ENCODE measurements at regions not wholly inside any gene's neighbourhood (a gene's known extent, or its start where the extent isn't known, plus 50 kb on each side); places are given as distances from the start of the nearest gene placed in this dataset.

GRCh38 chr11:122572592-122572991 is 82.9 kb upstream of the UBASH3B start:
- Histone ChIP-seq H3K4me1 (ENCODE audit: control insufficient read depth, insufficient read depth, low read length) (no peaks in the 10 kb centered on the region), H3K18ac (ENCODE audit: low read depth, low read length) (no peak overlapping the region), H2AK5ac (ENCODE audit: low read depth, low read length) (no peak overlapping the region), H4K20me1 (ENCODE audit: insufficient read depth, low read length) (no peaks in the 10 kb centered on the region), H3K27me3 (ENCODE audit: control insufficient read depth, insufficient read depth, low read length) (peaks cover 12% of the 10 kb centered on the region), H3K4me2 (ENCODE audit: low read depth, low read length) (no peak overlapping the region), H3K23ac (ENCODE audit: low read depth, low read length) (no peak overlapping the region), H2BK20ac (ENCODE audit: low read depth, low read length) (no peak overlapping the region), H4K8ac (ENCODE audit: low read depth in 2 of 2, low read length in 2 of 2) (no peak overlapping the region), H2AK9ac (replicated peaks; ENCODE audit: low read depth, low read length, poor library complexity) (no peak overlapping the region), H3K27ac (ENCODE audit: insufficient read depth, low read length) (no peak overlapping the region), H3K9me1 (ENCODE audit: insufficient read depth, low read length) (no peaks in the 10 kb centered on the region), H2BK15ac (ENCODE audit: low read depth, low read length) (no peak overlapping the region), H3K14ac (replicated peaks; ENCODE audit: low read depth, low read length) (no peak overlapping the region), H2BK5ac (ENCODE audit: low read depth, low read length, poor library complexity, severe bottlenecking) (no peak overlapping the region), H3K9ac (ENCODE audit: low read depth, low read length) (no peak overlapping the region), H2BK120ac (ENCODE audit: low read depth, low read length) (no peak overlapping the region), H4K5ac (ENCODE audit: low read depth, low read length) (no peak overlapping the region), H3K9me3 (ENCODE audit: control insufficient read depth, insufficient read depth, low read length) (no peaks in the 10 kb centered on the region), H4K91ac (ENCODE audit: insufficient read depth, low read depth, low read length) (no peak overlapping the region), H3K4me3 (ENCODE audit: insufficient read depth, low read depth, low read length) (no peak overlapping the region), H3K56ac (ENCODE audit: extremely low read depth, insufficient read depth, low read length) (no peak overlapping the region), H3K4ac (ENCODE audit: low read depth, low read length) (no peak overlapping the region), H3K36me3 (ENCODE audit: control insufficient read depth, insufficient read depth, low read length) (no peaks in the 10 kb centered on the region), H3K79me1 (ENCODE audit: low read depth in 1 of 2, low read length in 2 of 2) (no peaks in the 10 kb centered on the region), H2AFZ (replicated peaks; ENCODE audit: low read length, poor library complexity) (no peak overlapping the region)
- CTCF ChIA-PET = no interaction called here
- ATAC-seq (ENCODE audit: low read depth) (peak; percentile 37; the same call in 1 of the 2 replicates), DNase-seq (no peak)
- dilution Hi-C loops (cut with HindIII; ENCODE audit: low sequenced_read_pairs, unreplicated experiment) (no loop called here), in situ Hi-C loops (cut with MboI; ENCODE audit: low sequenced_read_pairs) (no loop called here), intact Hi-C loops (cut with micrococcal nuclease) (no loop called here)
- TF ChIP-seq CEBPB (IDR thresholded peaks at IDR 0.05; ENCODE audit: low read depth, low read length) (no peak), MAZ (IDR thresholded peaks at IDR 0.05; ENCODE audit: borderline replicate concordance, low read depth, low read length) (no peak), NFE2L2 (IDR thresholded peaks at IDR 0.05; ENCODE audit: low read depth, low read length) (no peak), CTCF (conservative IDR thresholded peaks at IDR 0.05; ENCODE audit: low read depth, low read length) (no peak), BHLHE40 (IDR thresholded peaks at IDR 0.05; ENCODE audit: low read depth, low read length) (no peak), CHD1 (IDR thresholded peaks at IDR 0.05; ENCODE audit: low read depth, low read length) (no peak), RCOR1 (IDR thresholded peaks at IDR 0.05; ENCODE audit: insufficient replicate concordance, low read length) (no peak), MAFK (IDR thresholded peaks at IDR 0.05; ENCODE audit: low read depth, low read length) (no peak)
- BruUV-seq (replicated peaks) = no TSS peak
- POLR2A ChIA-PET (ENCODE audit: unreplicated experiment) = no interaction called here
- no CpG with 5 or more reads among the region's 3 CpGs for WGBS, 2 experiments (ENCODE audit: extremely low coverage in 2 of 2, insufficient read length in 1 of 2)
